Astrocyte of the cerebellum (primary cell): ENCODE measurements at regions not wholly inside any gene's neighbourhood (a gene's known extent, or its start where the extent isn't known, plus 50 kb on each side); places are given as distances from the start of the nearest gene placed in this dataset.

ENCODE experiments used
- DNase-seq: peaks from one replicate; pipeline ENCODE4 v3.0.0-alpha.2; 2011; ENCODE audit warnings: low read depth
- H3K4me3 ChIP-seq: 2 replicates; pipeline ENCODE4 v1.5.1; 2011; ENCODE audit warnings: mild to moderate bottlenecking, low read depth, low read length, moderate library complexity
- CTCF ChIP-seq: IDR thresholded peaks from 2 replicates; pipeline ENCODE4 v1.5.1; 2012; ENCODE audit warnings: low read length, low read depth, moderate library complexity, mild to moderate bottlenecking; ENCODE audit errors: missing control alignments
- in situ Hi-C: cut with HindIII; loops from 2 replicates; pipeline ENCODE4 v1.10.0; 2017; ENCODE audit warnings: low sequenced_read_pairs

GRCh38 chr18:40367576-40367975 lies 1587.5 kb upstream of the PIK3C3 start:
- no peak for TF ChIP-seq CTCF
- DNase-seq: no peak
- H3K4me3 ChIP-seq: no peak overlapping the region
- in situ Hi-C loops: no loop called here

- TF ChIP-seq CTCF: no peak
- no peak for DNase-seq
- in situ Hi-C loops: no loop called here
- no peak overlapping the region for H3K4me3 ChIP-seq
Measured at GRCh38 chr18:40366521-40366920, 1588.5 kb upstream of the PIK3C3 start.

GRCh38 chr18:40365526-40365925 lies 1589.5 kb upstream of the PIK3C3 start:
- in situ Hi-C loops: no loop called here
- no peak for TF ChIP-seq CTCF
- no peak for DNase-seq
- H3K4me3 ChIP-seq: no peak overlapping the region

GRCh38 chr18:40360558-40360957 lies 1594.5 kb upstream of the PIK3C3 start:
- DNase-seq: no peak
- TF ChIP-seq CTCF: no peak
- in situ Hi-C loops: no loop called here
- H3K4me3 ChIP-seq: no peak overlapping the region

- TF ChIP-seq CTCF: no peak
- in situ Hi-C loops: no loop called here
- no peak overlapping the region for H3K4me3 ChIP-seq
- no peak for DNase-seq
Measured at GRCh38 chr18:40357536-40357935, 1597.5 kb upstream of the PIK3C3 start.

- in situ Hi-C loops: no loop called here
- TF ChIP-seq CTCF: no peak
Measured at GRCh38 chr18:40356168-40356567, 1598.9 kb upstream of the PIK3C3 start.

GRCh38 chr18:40355726-40356125 lies 1599.3 kb upstream of the PIK3C3 start:
- no peak for DNase-seq
- TF ChIP-seq CTCF: no peak
- in situ Hi-C loops: no loop called here
- H3K4me3 ChIP-seq: no peak overlapping the region

More at GRCh38 chr18:40356168-40356567, 1598.9 kb upstream of the PIK3C3 start:
- no peak for DNase-seq
- no peak overlapping the region for H3K4me3 ChIP-seq
